ENCODE measurements at regions not wholly inside any gene's neighbourhood (a gene's known extent, or its start where the extent isn't known, plus 50 kb on each side); places are given as distances from the start of the nearest gene placed in this dataset.

- intact Hi-C loops (cut with DNase I; ENCODE audit: low total_unique reads): no loop called here
- Histone ChIP-seq H3K9me3 (no peaks in the 10 kb centered on the region), H3K4me1 (no peaks in the 10 kb centered on the region), H3K36me3 (no peaks in the 10 kb centered on the region), H3K27ac (no peak overlapping the region), H3K27me3 (no peaks in the 10 kb centered on the region), H3K4me3 (no peak overlapping the region)
- no peak for DNase-seq
- TF ChIP-seq CTCF (IDR thresholded peaks at IDR 0.05): no peak
Observed at GRCh38 chr9:105144841-105145240, 99.6 kb upstream of the SLC44A1 start.

DNA sequence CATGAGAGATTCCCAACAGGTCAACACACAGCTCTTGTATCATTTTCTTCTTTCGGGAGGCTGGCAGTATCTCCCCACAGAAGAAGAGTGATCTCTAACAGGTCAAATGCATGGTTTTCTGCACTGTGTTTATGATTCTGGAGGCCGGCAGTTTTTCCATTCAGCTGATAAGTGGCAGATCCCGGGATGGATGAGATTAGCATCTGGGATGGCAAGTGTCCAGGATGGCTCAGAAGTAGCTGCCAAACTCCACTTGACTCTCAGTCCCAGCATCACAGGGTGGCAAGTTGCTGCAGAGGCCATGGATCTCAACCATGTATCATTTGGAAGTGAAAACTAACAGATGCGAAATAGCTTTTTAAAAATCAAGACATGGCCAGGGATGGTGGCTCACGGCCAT, 97.8 kb upstream of the SLC44A1 start:
- intact Hi-C loops (cut with DNase I; ENCODE audit: low total_unique reads): no loop called here
- H3K4me3 ChIP-seq: no peak overlapping the region
- no peak for DNase-seq
- no peak overlapping the region for H3K27ac ChIP-seq
- H3K9me3 ChIP-seq: no peaks in the 10 kb centered on the region
- no peaks in the 10 kb centered on the region for H3K27me3 ChIP-seq
- TF ChIP-seq CTCF (IDR thresholded peaks at IDR 0.05): no peak
- H3K4me1 ChIP-seq: no peaks in the 10 kb centered on the region
- no peaks in the 10 kb centered on the region for H3K36me3 ChIP-seq

DNA sequence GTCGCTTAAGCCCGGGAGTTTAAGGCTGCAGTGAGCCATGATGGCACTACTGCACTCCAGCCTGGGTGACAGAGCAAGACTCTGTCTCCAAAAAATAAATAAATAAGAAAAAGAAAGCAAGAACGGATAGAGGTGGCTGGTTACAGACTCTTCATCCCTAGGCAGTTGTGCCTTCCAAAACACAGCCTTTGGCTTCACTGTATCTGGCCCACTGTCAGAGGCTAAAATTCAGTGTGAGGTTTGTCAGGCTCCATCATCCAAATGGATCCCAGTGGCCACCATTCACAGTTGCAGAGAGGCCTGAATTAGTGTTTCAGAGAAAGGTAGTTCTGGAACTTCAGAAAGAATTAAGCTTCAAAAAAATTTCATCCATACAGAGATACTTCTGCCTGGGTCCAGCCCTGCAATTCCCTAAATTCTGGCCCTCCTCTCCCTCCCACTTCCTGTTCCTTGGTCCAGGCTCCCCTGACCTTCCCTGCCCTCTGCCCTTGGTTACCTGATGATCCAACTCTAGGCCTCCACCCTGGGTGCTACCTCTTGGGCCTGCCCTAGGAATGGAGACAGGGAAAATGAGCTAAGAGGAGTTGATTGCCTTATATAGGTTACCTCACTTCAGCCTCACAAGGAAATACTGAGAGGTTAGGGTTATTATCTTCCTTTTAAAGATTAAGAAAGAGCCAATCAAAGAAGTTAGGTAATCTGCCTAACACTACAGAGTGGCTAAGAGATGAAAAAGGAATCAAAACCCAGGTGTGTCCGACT, 97.2 kb upstream of the SLC44A1 start:
- Histone ChIP-seq H3K27ac (no peak overlapping the region), H3K4me3 (no peak overlapping the region), H3K27me3 (no peaks in the 10 kb centered on the region), H3K36me3 (no peaks in the 10 kb centered on the region), H3K9me3 (no peaks in the 10 kb centered on the region), H3K4me1 (no peaks in the 10 kb centered on the region)
- DNase-seq: no peak
- intact Hi-C loops (cut with DNase I; ENCODE audit: low total_unique reads): no loop called here
- TF ChIP-seq CTCF (IDR thresholded peaks at IDR 0.05): no peak

DNA sequence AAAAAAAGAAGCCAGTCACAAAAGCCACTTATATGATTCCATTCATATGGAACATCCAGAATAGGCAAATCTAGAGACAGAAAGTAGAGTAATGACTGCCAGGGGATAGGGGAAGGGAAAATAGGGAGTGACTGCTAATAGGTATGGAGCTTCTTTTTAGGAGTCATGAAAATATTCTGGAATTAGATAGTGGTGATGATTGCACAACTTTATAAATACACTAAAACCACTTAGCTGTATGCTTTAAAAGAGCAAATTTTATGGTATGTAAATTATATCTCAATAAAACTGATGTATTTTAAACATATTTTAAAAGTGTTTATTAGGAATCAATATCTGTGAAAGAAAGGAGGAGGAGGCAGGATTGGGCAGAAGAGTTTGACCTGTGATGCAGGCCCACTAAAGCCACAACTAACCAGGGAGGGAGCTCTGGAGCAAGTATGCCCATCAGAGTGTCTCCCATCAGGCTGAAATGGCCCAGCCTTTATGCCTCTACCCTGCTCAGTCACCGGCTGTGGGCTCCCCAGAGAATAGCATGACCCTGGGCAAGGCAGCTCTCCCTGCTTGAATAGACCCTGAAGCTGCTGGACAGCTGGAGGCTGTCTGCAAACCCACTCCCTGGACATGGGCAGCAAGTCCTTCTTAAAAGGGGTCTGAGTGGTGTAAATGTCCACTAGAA, 96.0 kb upstream of the SLC44A1 start:
- Histone ChIP-seq H3K9me3 (no peaks in the 10 kb centered on the region), H3K36me3 (no peaks in the 10 kb centered on the region), H3K4me1 (no peaks in the 10 kb centered on the region), H3K4me3 (no peak overlapping the region), H3K27ac (no peak overlapping the region), H3K27me3 (no peaks in the 10 kb centered on the region)
- DNase-seq: no peak
- intact Hi-C loops (cut with DNase I; ENCODE audit: low total_unique reads): no loop called here
- TF ChIP-seq CTCF (IDR thresholded peaks at IDR 0.05): no peak

DNA sequence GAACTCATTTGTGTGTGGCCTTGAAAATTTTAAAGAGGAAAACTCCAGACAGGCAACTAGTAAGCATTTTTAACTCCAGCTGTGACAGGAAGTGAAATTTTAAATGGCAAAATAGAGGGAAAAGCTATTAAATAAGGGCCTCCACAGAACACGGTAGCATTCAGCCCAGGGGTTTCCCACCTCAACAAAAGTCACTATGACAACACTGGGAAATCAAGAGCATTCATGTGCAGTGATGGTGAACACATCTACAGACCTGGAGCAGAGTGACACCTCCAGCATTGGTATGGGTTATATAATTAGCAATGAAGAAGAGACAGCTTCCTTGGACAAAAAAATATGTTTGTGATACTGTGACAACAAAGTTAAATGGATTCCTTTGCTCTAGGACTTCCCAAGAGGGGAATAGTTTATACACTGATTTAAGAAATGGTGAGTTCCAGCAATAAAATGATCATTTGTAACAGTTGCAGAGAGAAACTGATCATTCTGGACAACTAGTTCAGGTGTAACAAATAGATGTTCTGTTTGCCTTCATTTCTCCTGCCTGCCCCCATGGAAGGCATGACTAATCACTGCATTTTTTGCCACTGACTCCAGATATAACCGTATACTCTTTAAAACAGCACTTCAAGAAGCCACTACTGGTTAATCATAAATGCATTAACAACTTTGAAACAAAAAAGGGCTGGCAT, 93.3 kb upstream of the SLC44A1 start:
- H3K4me1 ChIP-seq: no peaks in the 10 kb centered on the region
- no peak for TF ChIP-seq CTCF (IDR thresholded peaks at IDR 0.05)
- H3K36me3 ChIP-seq: no peaks in the 10 kb centered on the region
- H3K27ac ChIP-seq: no peak overlapping the region
- no peak overlapping the region for H3K4me3 ChIP-seq
- no peaks in the 10 kb centered on the region for H3K27me3 ChIP-seq
- no peaks in the 10 kb centered on the region for H3K9me3 ChIP-seq
- no peak for DNase-seq
- intact Hi-C loops (cut with DNase I; ENCODE audit: low total_unique reads): no loop called here
